ENCODE measurements at regions not wholly inside any gene's neighbourhood (a gene's known extent, or its start where the extent isn't known, plus 50 kb on each side); places are given as distances from the start of the nearest gene placed in this dataset.

DNA sequence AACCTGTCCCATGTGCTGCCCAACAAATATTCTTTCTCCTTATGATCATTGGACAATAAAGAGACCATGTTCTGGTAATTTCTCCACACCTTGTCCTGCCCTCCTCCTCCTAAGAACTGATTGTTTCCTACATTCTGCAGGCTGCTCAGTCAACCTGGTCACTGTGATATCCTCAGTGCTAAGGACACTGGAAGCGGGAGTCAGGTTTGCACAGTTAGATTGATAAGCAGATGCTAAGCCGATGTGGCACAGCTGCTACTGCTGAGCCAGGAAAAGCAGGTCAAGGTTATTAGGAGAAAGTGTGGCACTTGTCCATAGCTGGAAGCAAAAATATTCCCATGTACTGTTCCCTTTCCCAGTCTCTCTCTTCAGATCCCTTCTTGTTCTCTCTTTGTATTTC lies 154.8 kb downstream of the TFAP2B start:
- ATAC-seq = no peak
- Histone ChIP-seq H3K4me1 (ENCODE audit: insufficient read depth) (no peaks in the 10 kb centered on the region), H2AFZ (no peak overlapping the region), H3K4me3 (no peak overlapping the region), H3K79me2 (replicated peaks; ENCODE audit: insufficient read depth) (no peaks in the 10 kb centered on the region), H3K27me3 (ENCODE audit: insufficient read depth) (no peaks in the 10 kb centered on the region), H3K36me3 (ENCODE audit: insufficient read depth) (no peaks in the 10 kb centered on the region), H4K20me1 (replicated peaks; ENCODE audit: insufficient read depth) (no peaks in the 10 kb centered on the region), H3K27ac (ENCODE audit: low read depth) (no peak overlapping the region), H3K9me2 (ENCODE audit: insufficient read depth) (no peaks in the 10 kb centered on the region), H3F3A (replicated peaks; ENCODE audit: low read depth) (no peaks in the 10 kb centered on the region), H3K4me2 (no peak overlapping the region)
- Mint-ChIP-seq H3K27me3 (ENCODE audit: insufficient read depth, low read depth, poor library complexity) (no peaks in the 10 kb centered on the region), H3K36me3 (ENCODE audit: low read depth) (no peaks in the 10 kb centered on the region), H3K9me3 (no peaks in the 10 kb centered on the region), H3K4me3 (no peak overlapping the region), H3K27ac (no peak overlapping the region), H3K4me1 (peaks cover 2% of the 10 kb centered on the region; the same call in 1 of the 3 replicates)
- no peak for DNase-seq (ENCODE audit: low spot score)
- TF ChIP-seq EZH2 (IDR thresholded peaks at IDR 0.05; ENCODE audit: low read depth, unreplicated experiment) (no peak), JUNB (IDR thresholded peaks at IDR 0.05; ENCODE audit: unreplicated experiment) (no peak), EZH2phosphoT487 (IDR thresholded peaks at IDR 0.05; ENCODE audit: unreplicated experiment) (no peak), ZNF114 (CRISPR knock-in tag; IDR thresholded peaks at IDR 0.05) (no peak), ETS1 (IDR thresholded peaks at IDR 0.05) (no peak), POLR2AphosphoS5 (IDR thresholded peaks at IDR 0.05; ENCODE audit: low read depth) (no peak), ZNF462 (CRISPR knock-in tag; IDR thresholded peaks at IDR 0.05) (no peak), STAT1 (IDR thresholded peaks at IDR 0.05; ENCODE audit: unreplicated experiment) (no peak)
- TF ChIP-seq, protein P1, sequence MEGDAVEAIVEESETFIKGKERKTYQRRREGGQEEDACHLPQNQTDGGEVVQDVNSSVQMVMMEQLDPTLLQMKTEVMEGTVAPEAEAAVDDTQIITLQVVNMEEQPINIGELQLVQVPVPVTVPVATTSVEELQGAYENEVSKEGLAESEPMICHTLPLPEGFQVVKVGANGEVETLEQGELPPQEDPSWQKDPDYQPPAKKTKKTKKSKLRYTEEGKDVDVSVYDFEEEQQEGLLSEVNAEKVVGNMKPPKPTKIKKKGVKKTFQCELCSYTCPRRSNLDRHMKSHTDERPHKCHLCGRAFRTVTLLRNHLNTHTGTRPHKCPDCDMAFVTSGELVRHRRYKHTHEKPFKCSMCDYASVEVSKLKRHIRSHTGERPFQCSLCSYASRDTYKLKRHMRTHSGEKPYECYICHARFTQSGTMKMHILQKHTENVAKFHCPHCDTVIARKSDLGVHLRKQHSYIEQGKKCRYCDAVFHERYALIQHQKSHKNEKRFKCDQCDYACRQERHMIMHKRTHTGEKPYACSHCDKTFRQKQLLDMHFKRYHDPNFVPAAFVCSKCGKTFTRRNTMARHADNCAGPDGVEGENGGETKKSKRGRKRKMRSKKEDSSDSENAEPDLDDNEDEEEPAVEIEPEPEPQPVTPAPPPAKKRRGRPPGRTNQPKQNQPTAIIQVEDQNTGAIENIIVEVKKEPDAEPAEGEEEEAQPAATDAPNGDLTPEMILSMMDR (conservative IDR thresholded peaks at IDR 0.05; ENCODE audit: low read depth in 2 of 2) = no peak
